Activated CD4-positive, alpha-beta memory T cell treated with anti-CD3 and anti-CD28 coated beads, Interleukin-2, amount 10 ng/mL, durations not matched to agents 7 days and 5 days (primary cell): ENCODE measurements at regions not wholly inside any gene's neighbourhood (a gene's known extent, or its start where the extent isn't known, plus 50 kb on each side); places are given as distances from the start of the nearest gene placed in this dataset.

ENCODE experiments used
- CTCF ChIA-PET: fragments of 350-600 bp; sonication (Branson Sonifier 250); formaldehyde crosslinking; loops from one replicate; lab custom pipeline; 2021; ENCODE audit warnings: antibody characterized with exemption, inconsistent platforms; lab: Charles Lee
- POLR2A ChIA-PET: fragments of 350-600 bp; sonication (Branson Sonifier 250); formaldehyde crosslinking; loops from one replicate; lab custom pipeline; 2021; ENCODE audit warnings: antibody characterized with exemption; lab: Charles Lee
- DNase-seq: peaks from one replicate; pipeline ENCODE4 v3.0.0-alpha.2; 2020
- H3K27ac Mint-ChIP-seq: one replicate; pipeline ENCODE4 v1.8.0; 2021; ENCODE audit warnings: mild to moderate bottlenecking, mixed read lengths
- H3K27me3 Mint-ChIP-seq: one replicate; pipeline ENCODE4 v1.8.0; 2021; ENCODE audit warnings: mixed read lengths
- H3K36me3 Mint-ChIP-seq: one replicate; pipeline ENCODE4 v1.8.0; 2021; ENCODE audit warnings: low read depth, mixed read lengths
- H3K4me1 Mint-ChIP-seq: one replicate; pipeline ENCODE4 v1.8.0; 2021; ENCODE audit warnings: mixed read lengths
- H3K4me3 Mint-ChIP-seq: one replicate; pipeline ENCODE4 v1.8.0; 2021; ENCODE audit warnings: mild to moderate bottlenecking, mixed read lengths
- H3K9me3 Mint-ChIP-seq: one replicate; pipeline ENCODE4 v1.8.0; 2021; ENCODE audit warnings: mixed read lengths

DNA sequence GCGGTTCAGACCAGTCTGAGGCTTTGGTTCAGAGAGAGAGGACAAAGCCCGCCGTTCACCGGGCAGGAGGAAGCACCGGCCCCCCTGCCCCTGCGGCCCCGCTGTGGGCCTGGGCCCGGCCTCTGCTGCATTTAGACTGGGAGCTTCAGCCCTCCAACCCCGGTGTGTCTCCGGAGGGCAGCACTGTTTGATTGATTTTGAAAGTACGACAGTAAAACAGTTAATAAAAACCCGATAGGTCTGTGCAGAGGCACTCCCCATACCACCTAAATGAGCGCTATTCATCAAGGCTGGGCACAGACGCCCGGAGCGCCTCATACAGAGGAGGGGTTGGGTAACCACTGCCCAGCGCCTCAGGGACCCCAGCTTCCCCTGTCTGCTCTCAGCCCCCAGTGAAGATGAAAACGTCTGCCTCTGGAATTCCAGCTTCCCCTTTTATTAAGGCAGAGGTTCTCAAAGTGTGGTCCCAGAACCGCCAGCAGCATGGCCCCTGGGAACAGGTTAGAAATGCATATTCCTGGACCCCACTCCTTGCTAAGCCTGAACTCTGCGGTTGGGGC, 256.7 kb upstream of the TLE3 start:
- Mint-ChIP-seq H3K4me3 (no peak overlapping the region), H3K27me3 (peaks cover 12% of the 10 kb centered on the region), H3K27ac (no peak overlapping the region), H3K9me3 (no peaks in the 10 kb centered on the region), H3K36me3 (no peaks in the 10 kb centered on the region), H3K4me1 (no peaks in the 10 kb centered on the region)
- DNase-seq: no peak
- ChIA-PET CTCF (no interaction called here), POLR2A (no interaction called here)

DNA sequence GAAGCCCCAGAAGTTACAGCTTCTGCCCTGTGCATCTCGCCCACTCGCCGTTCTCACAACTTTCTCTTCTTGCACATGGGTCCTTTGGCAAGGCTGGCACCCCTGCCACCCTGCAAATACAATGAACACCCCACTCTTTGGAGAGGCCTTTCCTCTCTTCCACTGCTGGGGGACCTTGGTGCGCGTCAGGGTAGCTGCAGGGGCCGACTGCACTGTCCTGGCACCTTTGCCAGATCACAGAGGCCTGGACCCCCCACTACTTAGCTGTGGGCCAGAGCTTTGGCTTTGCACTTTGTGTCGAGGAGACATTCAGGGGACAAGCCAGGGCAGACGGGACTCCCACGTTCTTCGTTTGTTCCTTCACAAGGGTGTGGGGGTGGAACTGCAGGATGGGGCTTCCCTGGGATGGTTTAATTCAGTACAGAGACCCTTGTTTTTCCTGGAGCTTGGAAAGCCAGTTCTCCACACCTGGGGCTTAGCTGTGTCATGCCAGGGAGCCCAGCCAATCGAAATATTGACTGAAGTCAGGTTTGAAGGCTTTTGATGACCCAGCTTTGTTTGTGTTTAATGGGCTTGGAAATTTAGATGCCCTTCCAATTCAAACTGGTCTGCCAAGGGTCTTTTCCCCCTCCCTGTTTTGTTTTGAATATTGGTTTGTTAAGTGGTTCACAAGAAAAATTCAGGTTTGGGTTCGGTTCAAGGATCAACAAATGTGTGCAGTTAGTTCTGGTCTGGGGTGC, 256.1 kb upstream of the TLE3 start:
- H3K4me1 Mint-ChIP-seq: no peaks in the 10 kb centered on the region
- CTCF ChIA-PET: no interaction called here
- peaks cover 12% of the 10 kb centered on the region for H3K27me3 Mint-ChIP-seq
- no peak overlapping the region for H3K4me3 Mint-ChIP-seq
- no peaks in the 10 kb centered on the region for H3K36me3 Mint-ChIP-seq
- no peak for DNase-seq
- POLR2A ChIA-PET: no interaction called here
- H3K9me3 Mint-ChIP-seq: no peaks in the 10 kb centered on the region
- no peak overlapping the region for H3K27ac Mint-ChIP-seq

DNA sequence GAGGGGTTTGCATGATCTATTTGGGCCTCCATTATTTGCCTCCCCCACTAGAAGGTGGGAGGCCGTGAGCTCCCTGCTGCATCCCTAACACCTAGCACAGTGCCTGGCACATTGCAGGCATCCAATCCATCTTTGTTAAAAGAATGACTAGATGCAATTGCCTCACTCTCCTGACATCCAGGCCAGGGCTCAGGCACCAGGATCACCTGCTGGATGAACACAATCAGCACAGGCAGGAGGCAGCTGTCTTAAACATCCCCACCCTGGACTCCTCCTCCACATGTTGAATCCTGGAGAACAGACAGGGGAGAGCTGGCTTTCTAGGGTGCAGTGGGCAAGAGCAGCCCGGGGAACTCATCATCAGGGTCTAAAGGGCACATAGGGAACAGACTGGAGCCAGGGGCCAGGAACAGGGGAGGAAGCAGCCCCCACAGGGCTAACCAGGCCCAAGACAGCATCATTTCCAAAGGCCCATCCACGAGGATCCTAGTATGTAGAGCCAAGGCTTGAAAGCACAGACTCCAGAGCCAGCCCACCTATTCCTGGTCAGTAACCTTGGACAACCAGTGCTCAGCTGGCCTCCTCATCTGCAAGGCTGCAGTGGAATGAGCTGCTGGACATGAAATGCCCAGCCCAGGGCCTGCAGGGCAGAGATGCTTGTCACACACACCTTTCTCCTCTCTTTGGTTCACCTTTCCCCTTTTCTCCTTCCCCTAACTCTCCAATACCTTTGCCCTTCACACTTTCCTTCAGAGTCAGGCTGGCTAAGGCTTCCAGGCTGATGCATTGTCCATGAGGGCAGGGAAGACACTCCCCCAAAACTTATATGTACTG, 254.4 kb upstream of the TLE3 start:
- H3K27ac Mint-ChIP-seq: no peak overlapping the region
- DNase-seq: no peak
- no peak overlapping the region for H3K4me3 Mint-ChIP-seq
- peaks cover 18% of the 10 kb centered on the region for H3K27me3 Mint-ChIP-seq
- H3K4me1 Mint-ChIP-seq: no peaks in the 10 kb centered on the region
- CTCF ChIA-PET: interaction anchor here (0.6 kb wide), 1 partner anchor 1554 kb away, joined by 6 read pairs; no protein-coding TSS in a partner anchor
- POLR2A ChIA-PET: no interaction called here
- H3K9me3 Mint-ChIP-seq: no peaks in the 10 kb centered on the region
- no peaks in the 10 kb centered on the region for H3K36me3 Mint-ChIP-seq

- ChIA-PET POLR2A (no interaction called here), CTCF (interaction anchor here (0.6 kb wide), 1 partner anchor 1555 kb away, joined by 6 read pairs; no protein-coding TSS in a partner anchor)
- H3K9me3 Mint-ChIP-seq: no peaks in the 10 kb centered on the region
- H3K4me1 Mint-ChIP-seq: no peaks in the 10 kb centered on the region
- H3K36me3 Mint-ChIP-seq: no peaks in the 10 kb centered on the region
- no peak overlapping the region for H3K27ac Mint-ChIP-seq
- no peak for DNase-seq
- peaks cover 18% of the 10 kb centered on the region for H3K27me3 Mint-ChIP-seq
- H3K4me3 Mint-ChIP-seq: no peak overlapping the region
These were observed 253.7 kb upstream of the TLE3 start for GRCh38 chr15:70351391-70351790.

GRCh38 chr15:70348581-70349344, 251.0 kb upstream of the TLE3 start:
- ChIA-PET POLR2A (no interaction called here), CTCF (no interaction called here)
- Mint-ChIP-seq H3K4me3 (no peak overlapping the region), H3K36me3 (no peaks in the 10 kb centered on the region), H3K27ac (no peak overlapping the region), H3K27me3 (peaks cover 18% of the 10 kb centered on the region), H3K9me3 (no peaks in the 10 kb centered on the region), H3K4me1 (no peaks in the 10 kb centered on the region)
- no peak for DNase-seq

DNA sequence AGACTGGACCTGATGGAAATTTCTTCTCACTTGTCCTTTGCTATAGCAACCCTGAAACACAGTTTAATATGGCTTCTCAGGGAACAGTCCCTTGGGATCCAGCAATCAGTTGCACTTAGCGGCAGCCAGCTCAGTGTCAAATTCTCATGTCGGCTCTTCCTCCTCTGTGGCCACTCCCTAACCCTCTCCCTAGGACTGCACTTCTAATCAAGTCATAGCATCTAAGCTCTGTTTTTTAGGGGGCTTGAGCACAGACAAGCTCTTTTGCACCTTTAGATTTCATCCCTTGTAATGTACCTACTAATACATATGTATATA, 250.5 kb upstream of the TLE3 start:
- H3K27me3 Mint-ChIP-seq: peaks cover 17% of the 10 kb centered on the region
- H3K9me3 Mint-ChIP-seq: no peaks in the 10 kb centered on the region
- ChIA-PET CTCF (no interaction called here), POLR2A (no interaction called here)
- H3K27ac Mint-ChIP-seq: no peak overlapping the region
- no peaks in the 10 kb centered on the region for H3K36me3 Mint-ChIP-seq
- H3K4me1 Mint-ChIP-seq: no peaks in the 10 kb centered on the region
- DNase-seq: no peak
- H3K4me3 Mint-ChIP-seq: no peak overlapping the region

DNA sequence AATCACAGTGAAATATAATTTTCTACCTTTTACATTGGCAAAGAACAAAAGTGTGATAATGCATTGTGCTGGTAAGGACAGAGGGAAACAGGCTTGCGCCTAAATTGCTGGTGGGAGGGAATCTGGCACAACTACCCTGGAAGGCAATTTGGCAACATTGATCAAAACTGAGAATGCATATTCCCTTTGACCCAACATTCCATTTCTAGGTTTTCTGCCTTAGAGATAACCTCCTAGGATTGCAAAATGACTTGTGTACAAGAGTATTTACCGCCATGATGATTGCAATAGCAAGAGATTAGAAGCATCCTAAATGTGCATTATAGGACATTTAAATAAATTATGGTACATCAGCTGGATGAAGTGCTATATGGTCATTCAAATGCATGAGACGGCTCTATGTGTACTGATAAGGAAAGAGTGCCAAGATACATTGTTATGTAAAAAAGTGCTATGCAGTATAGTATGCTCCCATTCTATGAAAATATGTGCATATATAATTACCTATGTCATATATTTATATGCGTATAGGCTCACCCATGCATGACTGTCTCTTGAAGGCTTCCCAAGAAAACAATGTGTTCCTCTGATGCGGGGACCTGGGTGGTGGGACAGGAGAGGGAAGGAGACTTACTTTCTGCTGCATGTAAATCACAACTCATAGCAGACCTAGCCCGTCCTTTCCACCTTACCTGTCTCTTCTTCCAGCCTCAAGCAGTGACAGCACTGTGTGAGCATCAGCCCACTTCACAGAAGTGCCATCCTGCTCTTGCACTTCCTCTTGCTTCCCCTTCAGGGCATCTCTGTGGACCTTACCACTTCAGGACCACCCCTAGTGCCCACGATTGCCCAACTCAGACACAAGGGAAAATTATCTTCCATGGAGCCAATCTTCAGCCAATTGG, 249.9 kb upstream of the TLE3 start:
- H3K4me1 Mint-ChIP-seq: no peaks in the 10 kb centered on the region
- CTCF ChIA-PET: no interaction called here
- H3K4me3 Mint-ChIP-seq: no peak overlapping the region
- no peaks in the 10 kb centered on the region for H3K36me3 Mint-ChIP-seq
- H3K27me3 Mint-ChIP-seq: peaks cover 16% of the 10 kb centered on the region
- DNase-seq: no peak
- no peak overlapping the region for H3K27ac Mint-ChIP-seq
- POLR2A ChIA-PET: no interaction called here
- no peaks in the 10 kb centered on the region for H3K9me3 Mint-ChIP-seq

DNA sequence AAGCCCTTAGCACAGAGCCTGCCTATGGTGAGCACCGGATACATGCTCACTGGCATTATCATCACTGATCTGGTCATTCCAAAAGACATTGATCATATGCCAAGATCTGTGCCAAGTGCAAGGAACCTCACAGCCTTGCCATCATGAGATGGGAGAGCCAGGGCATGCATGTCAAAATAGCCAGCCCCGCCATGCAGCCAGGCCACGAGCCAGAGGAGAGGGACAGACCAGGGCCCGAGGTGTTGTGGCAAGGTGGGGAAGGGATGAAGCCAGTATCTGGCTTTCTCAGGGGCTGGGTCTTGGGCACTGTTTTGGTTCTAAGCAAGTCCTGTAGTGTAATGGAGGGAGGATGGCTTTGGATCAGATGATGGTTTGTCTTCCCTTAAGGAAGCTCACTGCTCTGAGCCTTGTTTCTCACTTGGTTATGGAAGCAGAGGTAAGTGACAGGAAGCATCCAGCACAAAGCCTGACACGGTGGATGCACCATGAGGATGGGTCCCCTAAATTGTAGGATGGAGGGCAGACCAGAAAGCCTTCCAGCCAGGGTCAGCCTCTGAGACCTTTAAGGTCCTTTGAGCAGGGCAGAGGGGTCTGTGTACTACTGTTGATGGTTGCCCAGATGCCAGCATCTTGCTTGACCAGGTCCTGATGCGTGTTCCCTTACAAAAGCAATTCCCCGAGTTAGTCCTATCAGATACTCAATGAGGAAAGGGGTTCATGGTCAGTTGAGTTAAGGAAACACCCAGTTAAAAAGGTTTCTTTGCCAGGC, 247.7 kb upstream of the TLE3 start:
- ChIA-PET CTCF (no interaction called here), POLR2A (no interaction called here)
- Mint-ChIP-seq H3K27me3 (peaks cover 9% of the 10 kb centered on the region), H3K36me3 (no peaks in the 10 kb centered on the region), H3K27ac (no peak overlapping the region), H3K9me3 (no peaks in the 10 kb centered on the region), H3K4me3 (no peak overlapping the region), H3K4me1 (no peaks in the 10 kb centered on the region)
- no peak for DNase-seq

DNA sequence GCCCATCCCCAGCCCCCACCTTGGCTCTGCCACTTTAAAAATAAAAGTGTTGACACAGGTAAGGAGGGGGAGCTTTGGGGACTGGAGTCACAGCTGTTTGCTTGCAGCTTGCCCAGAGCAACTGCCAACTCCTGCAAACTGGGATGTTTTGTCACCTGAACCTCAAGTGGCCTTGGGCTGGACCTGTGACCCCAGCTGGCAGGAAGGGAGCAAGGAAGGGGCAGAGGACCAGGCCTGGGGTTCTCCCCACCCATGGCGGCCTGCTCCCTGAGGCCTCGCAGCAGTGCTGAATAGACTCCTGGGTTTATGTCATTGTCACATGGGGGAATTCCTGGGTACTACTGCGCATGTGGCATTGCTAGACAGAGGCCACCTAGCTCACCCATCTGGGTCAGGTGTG, 246.9 kb upstream of the TLE3 start:
- POLR2A ChIA-PET: no interaction called here
- Mint-ChIP-seq H3K36me3 (no peaks in the 10 kb centered on the region), H3K4me3 (no peak overlapping the region), H3K4me1 (no peaks in the 10 kb centered on the region), H3K9me3 (no peaks in the 10 kb centered on the region), H3K27ac (no peak overlapping the region), H3K27me3 (peaks cover 7% of the 10 kb centered on the region)
- CTCF ChIA-PET: no interaction called here
- no peak for DNase-seq

- Mint-ChIP-seq H3K36me3 (no peaks in the 10 kb centered on the region), H3K4me1 (no peaks in the 10 kb centered on the region), H3K27me3 (peaks cover 7% of the 10 kb centered on the region), H3K4me3 (no peak overlapping the region), H3K9me3 (no peaks in the 10 kb centered on the region), H3K27ac (no peak overlapping the region)
- CTCF ChIA-PET: no interaction called here
- no peak for DNase-seq
- POLR2A ChIA-PET: no interaction called here
These were observed 246.4 kb upstream of the TLE3 start for GRCh38 chr15:70343961-70344621.

DNA sequence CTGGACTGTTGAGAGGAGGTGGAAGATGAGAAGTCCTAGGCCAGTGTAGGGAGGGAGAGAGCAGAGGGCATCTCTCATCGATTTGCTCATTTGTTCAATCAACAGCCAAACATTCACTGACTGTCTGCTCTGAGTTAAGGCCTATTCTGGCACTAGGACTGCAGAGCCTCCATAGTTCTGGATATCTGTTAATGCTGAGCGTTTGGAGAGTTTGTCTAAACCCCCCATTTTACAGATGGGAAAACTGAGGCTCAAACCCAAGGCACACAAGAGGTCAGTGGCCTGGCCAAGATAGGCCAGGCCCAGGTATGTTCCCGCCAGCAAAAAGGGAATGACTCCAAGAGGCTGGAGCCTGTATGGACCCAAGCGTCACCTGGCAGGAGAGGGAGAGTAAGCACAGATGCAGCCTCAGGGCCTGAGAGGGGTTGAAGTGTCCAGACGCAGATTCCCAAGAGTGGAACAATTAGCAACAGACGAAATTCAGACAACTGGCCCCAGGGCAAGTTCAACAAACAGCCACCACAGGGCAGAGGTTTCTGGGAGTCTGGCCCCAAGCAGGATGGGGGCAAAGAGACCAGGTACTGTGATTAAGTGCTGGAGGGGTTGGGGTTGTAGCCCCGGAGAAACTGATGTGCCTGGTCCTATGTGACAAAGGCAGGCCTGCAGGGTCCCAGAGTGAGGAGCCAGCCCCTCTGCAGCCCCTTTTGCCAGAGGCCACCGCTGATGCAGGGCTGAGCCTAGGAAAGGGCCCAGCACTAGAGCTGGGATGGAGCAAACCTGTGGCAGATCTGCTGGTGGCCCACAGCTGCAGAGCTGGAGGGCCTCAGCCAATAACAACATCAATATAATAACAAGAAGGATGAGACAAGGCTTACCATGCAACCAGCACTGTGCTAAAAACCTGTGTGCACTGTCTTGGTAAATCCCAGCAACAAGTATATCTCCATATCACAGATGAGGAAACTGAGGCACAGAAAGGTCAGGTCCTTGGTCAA, 245.1 kb upstream of the TLE3 start:
- Mint-ChIP-seq H3K27me3 (peaks cover 2% of the 10 kb centered on the region), H3K27ac (no peak overlapping the region)

More for the DNA sequence above, 245.1 kb upstream of the TLE3 start:
- Mint-ChIP-seq H3K4me3 (no peak overlapping the region), H3K4me1 (no peaks in the 10 kb centered on the region), H3K36me3 (no peaks in the 10 kb centered on the region), H3K9me3 (no peaks in the 10 kb centered on the region)
- CTCF ChIA-PET: no interaction called here
- POLR2A ChIA-PET: no interaction called here
- DNase-seq: no peak
